HepG2 (cell line): ENCODE measurements at regions not wholly inside any gene's neighbourhood (a gene's known extent, or its start where the extent isn't known, plus 50 kb on each side); places are given as distances from the start of the nearest gene placed in this dataset.

Experiments
- ATAC-seq: fragments of 200-7000 bp; cut with Tn5 transposase; 3 replicates; pipeline ENCODE4 v1.9.1; 2020; ENCODE audit warnings: mild to moderate bottlenecking, moderate library complexity
- BruUV-seq: library from RNA; stranded (reverse); fragments of 400-500 nt; replicated peaks from 2 replicates; lab custom pipeline; 2021; lab: Mats Ljungman, UMichigan
- CTCF ChIA-PET: fragments of 300-600 bp; formaldehyde crosslinking; extraction: SDS; loops from one replicate; lab custom pipeline; 2021; ENCODE audit warnings: low total read pairs, inconsistent platforms, low intra/inter-chr PET ratio; lab: Yijun Ruan, JAX
- POLR2A ChIA-PET: fragments of 350-600 bp; sonication (Branson Sonifier 250); formaldehyde crosslinking; loops from one replicate; lab custom pipeline; 2020; ENCODE audit warnings: antibody characterized with exemption, inconsistent platforms; lab: Yijun Ruan, JAX
- DNase-seq: peaks from one replicate; pipeline ENCODE4 v3.0.0-alpha.2; 2015; ENCODE audit warnings: low spot score
- FAIRE-seq: peaks from 3 replicates; lab custom pipeline; 2011; peaks lifted over from hg19 to GRCh38; lab: Jason Lieb, UNC
- H2AFZ ChIP-seq: one replicate; pipeline ENCODE4 v1.6.1; 2011; ENCODE audit warnings: low read length, inconsistent platforms
- H3K27ac ChIP-seq: fragments of 300-600 bp; 3 replicates; pipeline ENCODE4 v1.8.0; 2011; ENCODE audit warnings: mixed run types, mild to moderate bottlenecking, mixed read lengths, low read length, inconsistent platforms; ENCODE audit not compliant: insufficient read depth; ENCODE audit errors: extremely low read length
- H3K27me3 ChIP-seq, 2 experiments: fragments of 200-600 bp in 1 of 2; 2 replicates in 1 of 2; 3 replicates in 1 of 2; pipeline versions ENCODE4 v1.6.0 to v1.8.0; 2011; ENCODE audit warnings: low read length in 2 of 2, mild to moderate bottlenecking in 2 of 2, moderate library complexity in 2 of 2, inconsistent platforms in 1 of 2; ENCODE audit not compliant: insufficient read depth in 2 of 2, control insufficient read depth in 1 of 2
- H3K36me3 ChIP-seq, 2 experiments: fragments of 200-600 bp in 1 of 2; replicated peaks in 1 of 2; 2 replicates in 1 of 2; 3 replicates in 1 of 2; pipeline versions ENCODE4 v1.5.1 to v1.8.0; 2011; ENCODE audit warnings: low read length in 2 of 2, inconsistent platforms in 1 of 2; ENCODE audit not compliant: insufficient read depth in 2 of 2, control insufficient read depth in 1 of 2
- H3K4me1 ChIP-seq: 2 replicates; pipeline ENCODE4 v1.5.1; 2012; ENCODE audit warnings: low read length, inconsistent platforms; ENCODE audit not compliant: insufficient read depth
- H3K4me2 ChIP-seq: 2 replicates; pipeline ENCODE4 v1.6.0; 2011; ENCODE audit warnings: low read depth, low read length, inconsistent platforms
- H3K4me3 ChIP-seq, 3 experiments: fragments of 200-600 bp in 1 of 3; sonication (generic), shearing (Covaris generic) in 1 of 3; replicated peaks in 1 of 3; 2 replicates each; pipeline ENCODE4 v1.5.1; 2011 to 2016; ENCODE audit warnings: low read length in 3 of 3, inconsistent platforms in 2 of 3, low read depth in 2 of 3, mild to moderate bottlenecking in 2 of 3, control low read depth in 1 of 3, mixed read lengths in 1 of 3; ENCODE audit not compliant: insufficient read depth in 1 of 3
- H3K79me2 ChIP-seq: one replicate; pipeline ENCODE4 v1.6.1; 2011; ENCODE audit warnings: low read length, inconsistent platforms; ENCODE audit not compliant: insufficient read depth
- H3K9ac ChIP-seq: 2 replicates; pipeline ENCODE4 v1.6.0; 2011; ENCODE audit warnings: mild to moderate bottlenecking, low read depth, low read length, inconsistent platforms; ENCODE audit not compliant: insufficient read depth
- H3K9me3 ChIP-seq: 2 replicates; pipeline ENCODE4 v1.5.1; 2012; ENCODE audit warnings: mild to moderate bottlenecking, low read length
- H4K20me1 ChIP-seq: 2 replicates; pipeline ENCODE4 v1.6.0; 2011; ENCODE audit warnings: inconsistent platforms, mild to moderate bottlenecking, low read length, moderate library complexity; ENCODE audit not compliant: insufficient read depth
- BHLHE40 ChIP-seq: IDR thresholded peaks from 2 replicates; pipeline ENCODE4 v1.6.1; 2011; ENCODE audit warnings: low read length, improper control_type of control experiment
- DNMT3B ChIP-seq: conservative IDR thresholded peaks from 2 replicates; pipeline ENCODE4 v1.6.1; 2016; ENCODE audit warnings: missing biosample characterization, control low read depth
- FOXO1 ChIP-seq: sonication (generic); formaldehyde crosslinking; IDR thresholded peaks from 2 replicates; pipeline ENCODE4 v1.4.0; 2020; ENCODE audit warnings: missing genetic modification reagents
- KLF16 ChIP-seq, 2 experiments: sonication (generic) in 1 of 2; formaldehyde crosslinking in 1 of 2; IDR thresholded peaks; 2 replicates each; pipeline versions ENCODE4 v1.6.1 to v1.8.0; 2016 to 2023; ENCODE audit warnings: missing genetic modification reagents in 2 of 2, missing compliant biosample characterization in 1 of 2
- MATR3 ChIP-seq: sonication (generic); formaldehyde crosslinking; IDR thresholded peaks from 2 replicates; pipeline ENCODE4 v1.4.0; 2020; ENCODE audit warnings: missing genetic modification reagents
- NR2F1 ChIP-seq, 2 experiments: fragments of 450-650 bp in 1 of 2; formaldehyde crosslinking in 1 of 2; IDR thresholded peaks; 2 replicates each; pipeline versions ENCODE4 v1.5.0 to v1.6.1; 2016 to 2020; ENCODE audit warnings: mild to moderate bottlenecking in 1 of 2, missing compliant biosample characterization in 1 of 2, missing genetic modification reagents in 1 of 2, moderate library complexity in 1 of 2
- TOPORS ChIP-seq: sonication (generic); formaldehyde crosslinking; IDR thresholded peaks from 2 replicates; pipeline ENCODE4 v1.8.0; 2023; ENCODE audit warnings: mild to moderate bottlenecking, missing genetic modification reagents
- YEATS4 ChIP-seq: sonication (generic); formaldehyde crosslinking; IDR thresholded peaks from 2 replicates; pipeline ENCODE4 v1.4.0; 2020; ENCODE audit warnings: missing genetic modification reagents, borderline replicate concordance
- ZFY ChIP-seq: sonication (generic); formaldehyde crosslinking; IDR thresholded peaks from 2 replicates; pipeline ENCODE4 v1.4.0; 2020; ENCODE audit warnings: missing genetic modification reagents
- ZNF367 ChIP-seq: sonication (generic); formaldehyde crosslinking; IDR thresholded peaks from 2 replicates; pipeline ENCODE4 v1.4.0; 2020; ENCODE audit warnings: missing genetic modification reagents, borderline replicate concordance
- ZNF616 ChIP-seq: sonication (generic); formaldehyde crosslinking; IDR thresholded peaks from 2 replicates; pipeline ENCODE4 v1.5.0; 2020; ENCODE audit warnings: low read depth, mild to moderate bottlenecking, missing genetic modification reagents
- ZNF816 ChIP-seq: sonication (generic); formaldehyde crosslinking; IDR thresholded peaks from 2 replicates; pipeline ENCODE4 v1.8.0; 2022; ENCODE audit warnings: missing genetic modification reagents, mild to moderate bottlenecking, borderline replicate concordance
- ZNF878 ChIP-seq: sonication (generic); formaldehyde crosslinking; IDR thresholded peaks from 2 replicates; pipeline ENCODE4 v1.8.1; 2023; ENCODE audit warnings: mild to moderate bottlenecking, missing genetic modification reagents, moderate library complexity
- WGBS: methylation state at CpG from one replicate; pipeline ENCODE4 v1.1.6; 2017; ENCODE audit warnings: low lambda C conversion rate; 5-methylcytosine and 5-hydroxymethylcytosine counted together
- in situ Hi-C: cut with HindIII; loops from 2 replicates; pipeline ENCODE4 v1.10.0; 2017; ENCODE audit warnings: low pct_unique_long_range_greater_than_20kb; ENCODE audit not compliant: extremely low pct_ligation_motif_present
- intact Hi-C: fragments of 100-400 bp; cut with micrococcal nuclease; formaldehyde crosslinking; loops from one replicate; pipeline ENCODE4 v1.10.0; 2022; ENCODE audit not compliant: unreplicated experiment

GRCh38 chr2:117723888-117724434 is 90.5 kb upstream of the DDX18 start:
- no peaks in the 10 kb centered on the region for H4K20me1 ChIP-seq
- no peak overlapping the region for H3K27ac ChIP-seq
- H2AFZ ChIP-seq = no peak overlapping the region
- H3K9me3 ChIP-seq = no peaks in the 10 kb centered on the region
- H3K27me3 ChIP-seq = no peaks in the 10 kb centered on the region
- H3K4me2 ChIP-seq = no peak overlapping the region
- POLR2A ChIA-PET = no interaction called here
- in situ Hi-C loops (no loop called here), intact Hi-C loops (loop anchor here (2.0 kb wide), 1 partner anchor 61 kb away; no protein-coding TSS in a partner anchor)
- no peak for DNase-seq
- CTCF ChIA-PET = no interaction called here
- peaks cover 14% of the 10 kb centered on the region for H3K4me1 ChIP-seq
- no TSS peak for BruUV-seq
- TF ChIP-seq ZNF816 (no peak), ZNF878 (CRISPR knock-in tag) (no peak), TOPORS (CRISPR knock-in tag) (no peak), FOXO1 (no peak), YEATS4 (CRISPR knock-in tag) (no peak), MATR3 (no peak), KLF16 (CRISPR knock-in tag; IDR thresholded peaks at IDR 0.05) (no peak), ZNF367 (no peak), DNMT3B (CRISPR knock-in tag) (no peak), ZNF616 (CRISPR knock-in tag) (no peak), NR2F1 (CRISPR knock-in tag; IDR thresholded peaks at IDR 0.05) (no peak), ZFY (CRISPR knock-in tag) (no peak), BHLHE40 (no peak)
- no peak for ATAC-seq
- no peak overlapping the region for H3K9ac ChIP-seq
- FAIRE-seq = no peak
- no peaks in the 10 kb centered on the region for H3K79me2 ChIP-seq
- H3K4me3 ChIP-seq = no peak overlapping the region
- 14% methylated on average over 9 of the region's 9 CpGs for WGBS
- no peaks in the 10 kb centered on the region for H3K36me3 ChIP-seq
